22Rv1 (cell line): ENCODE measurements at regions not wholly inside any gene's neighbourhood (a gene's known extent, or its start where the extent isn't known, plus 50 kb on each side); places are given as distances from the start of the nearest gene placed in this dataset.

ENCODE experiments used
- H3K27ac ChIP-seq: fragments of 450-650 bp; 2 replicates; pipeline ENCODE4 v1.5.1; 2017
- CTCF ChIP-seq: fragments of 450-650 bp; IDR thresholded peaks from 2 replicates; pipeline ENCODE4 v1.5.1; 2017; ENCODE audit warnings: mild to moderate bottlenecking
- ZFX ChIP-seq: fragments of 450-650 bp; IDR thresholded peaks from 2 replicates; pipeline ENCODE4 v1.6.1; 2017; ENCODE audit warnings: antibody characterized with exemption, borderline replicate concordance

- TF ChIP-seq CTCF: no peak
- no peak for TF ChIP-seq ZFX
- H3K27ac ChIP-seq: no peak overlapping the region
These were observed 123.5 kb upstream of the FRMD4A start for GRCh38 chr10:14454206-14454605.

GRCh38 chr10:14453593-14453992 lies 122.9 kb upstream of the FRMD4A start:
- no peak overlapping the region for H3K27ac ChIP-seq
- TF ChIP-seq CTCF: no peak
- no peak for TF ChIP-seq ZFX

GRCh38 chr10:14451341-14451740 lies 120.6 kb upstream of the FRMD4A start:
- no peak overlapping the region for H3K27ac ChIP-seq
- TF ChIP-seq CTCF (no peak), ZFX (no peak)

GRCh38 chr10:14450041-14450491 lies 119.3 kb upstream of the FRMD4A start:
- no peak overlapping the region for H3K27ac ChIP-seq
- TF ChIP-seq ZFX: no peak
- TF ChIP-seq CTCF: no peak

- no peak for TF ChIP-seq CTCF
- no peak for TF ChIP-seq ZFX
- H3K27ac ChIP-seq: no peak overlapping the region
These were observed 118.6 kb upstream of the FRMD4A start for GRCh38 chr10:14449293-14449815.

GRCh38 chr10:14448197-14448990 lies 117.7 kb upstream of the FRMD4A start:
- TF ChIP-seq ZFX (no peak), CTCF (no peak)
- no peak overlapping the region for H3K27ac ChIP-seq
